NCI-H146 treated with DMSO at 0.1 percent for 48 hours (cell line): ENCODE measurements at regions not wholly inside any gene's neighbourhood (a gene's known extent, or its start where the extent isn't known, plus 50 kb on each side); places are given as distances from the start of the nearest gene placed in this dataset.
"Not testable (repeated sequence)": the region's sequence is repeated elsewhere in the genome, so short reads cannot be mapped to it uniquely, and the experiment has no call there.

Source experiments
- DNase-seq: peaks from one replicate; lab custom pipeline; 2025; ENCODE audit not compliant: unreplicated experiment; lab: John Stamatoyannopoulos, UW

- DNase-seq: no peak
These were observed 67.7 kb downstream of the SMIM20 start for GRCh38 chr4:25981749-25982148.

GRCh38 chr4:25982962-25983361, 68.9 kb downstream of the SMIM20 start:
- DNase-seq: no peak

GRCh38 chr4:25984266-25984665, 70.2 kb downstream of the SMIM20 start:
- no peak for DNase-seq

GRCh38 chr4:25984796-25985195, 70.8 kb downstream of the SMIM20 start:
- no peak for DNase-seq

GRCh38 chr4:25986807-25987206, 72.8 kb downstream of the SMIM20 start:
- no peak for DNase-seq

- DNase-seq: no peak
These were observed 77.3 kb downstream of the SMIM20 start for GRCh38 chr4:25991340-25991739.

GRCh38 chr4:25993395-25994185, 79.6 kb downstream of the SMIM20 start:
- peak; percentile 11 for DNase-seq

GRCh38 chr4:25994577-25994976, 80.6 kb downstream of the SMIM20 start:
- not testable (repeated sequence) for DNase-seq

- no peak for DNase-seq
These were observed 86.4 kb downstream of the SMIM20 start for GRCh38 chr4:26000274-26000950.

GRCh38 chr4:26001413-26001812, 87.4 kb downstream of the SMIM20 start:
- no peak for DNase-seq

GRCh38 chr4:26001816-26002215, 87.8 kb downstream of the SMIM20 start:
- DNase-seq: no peak

GRCh38 chr4:26003056-26003455, 89.0 kb downstream of the SMIM20 start:
- no peak for DNase-seq

GRCh38 chr4:26004290-26004689, 90.3 kb downstream of the SMIM20 start:
- DNase-seq: no peak

- DNase-seq: no peak
These were observed 91.7 kb downstream of the SMIM20 start for GRCh38 chr4:26005764-26006163.

- DNase-seq: no peak
These were observed 94.7 kb downstream of the SMIM20 start for GRCh38 chr4:26008737-26009136.

- DNase-seq: no peak
These were observed 95.5 kb downstream of the SMIM20 start for GRCh38 chr4:26009502-26009901.

GRCh38 chr4:26010304-26010703, 96.3 kb downstream of the SMIM20 start:
- DNase-seq: no peak

GRCh38 chr4:26013629-26014028, 99.6 kb downstream of the SMIM20 start:
- DNase-seq: no peak

GRCh38 chr4:26015133-26015651, 101.2 kb downstream of the SMIM20 start:
- DNase-seq: no peak

GRCh38 chr4:26015906-26016305, 101.9 kb downstream of the SMIM20 start:
- no peak for DNase-seq

GRCh38 chr4:26017531-26017930, 103.5 kb downstream of the SMIM20 start:
- no peak for DNase-seq

- DNase-seq: not testable (repeated sequence)
These were observed 104.1 kb downstream of the SMIM20 start for GRCh38 chr4:26017961-26018700.
